Stomach (tissue), 4 donors: ENCODE measurements at regions not wholly inside any gene's neighbourhood (a gene's known extent, or its start where the extent isn't known, plus 50 kb on each side); places are given as distances from the start of the nearest gene placed in this dataset.

Experiments
- EP300 ChIP-seq: sonication (generic); formaldehyde crosslinking; IDR thresholded peaks from one replicate; pipeline ENCODE4 v1.6.1; 2017; ENCODE audit warnings: antibody characterized with exemption
- POLR2A ChIP-seq, 4 donors: fragments of 450-650 bp; IDR thresholded peaks; one replicate each; pipeline ENCODE4 v1.6.1; 2016; ENCODE audit warnings: antibody characterized with exemption in 4 of 4, control low read depth in 2 of 4, mild to moderate bottlenecking in 1 of 4, moderate library complexity in 1 of 4
- POLR2AphosphoS5 ChIP-seq, 3 donors: sonication (generic); formaldehyde crosslinking; IDR thresholded peaks; one replicate each; pipeline ENCODE4 v1.6.1; 2016; ENCODE audit warnings: antibody characterized with exemption in 3 of 3
- TF ChIP-seq, protein P1 (sequence below), 7 experiments: fragments of 450-650 bp in 4 of 7; fragments of 200-600 bp in 3 of 7; sonication (generic) in 3 of 7; IDR thresholded peaks; one replicate each; pipeline ENCODE4 v1.5.1; 2016 to 2019; ENCODE audit warnings: antibody characterized with exemption in 7 of 7, control low read depth in 2 of 7, mild to moderate bottlenecking in 1 of 7

DNA sequence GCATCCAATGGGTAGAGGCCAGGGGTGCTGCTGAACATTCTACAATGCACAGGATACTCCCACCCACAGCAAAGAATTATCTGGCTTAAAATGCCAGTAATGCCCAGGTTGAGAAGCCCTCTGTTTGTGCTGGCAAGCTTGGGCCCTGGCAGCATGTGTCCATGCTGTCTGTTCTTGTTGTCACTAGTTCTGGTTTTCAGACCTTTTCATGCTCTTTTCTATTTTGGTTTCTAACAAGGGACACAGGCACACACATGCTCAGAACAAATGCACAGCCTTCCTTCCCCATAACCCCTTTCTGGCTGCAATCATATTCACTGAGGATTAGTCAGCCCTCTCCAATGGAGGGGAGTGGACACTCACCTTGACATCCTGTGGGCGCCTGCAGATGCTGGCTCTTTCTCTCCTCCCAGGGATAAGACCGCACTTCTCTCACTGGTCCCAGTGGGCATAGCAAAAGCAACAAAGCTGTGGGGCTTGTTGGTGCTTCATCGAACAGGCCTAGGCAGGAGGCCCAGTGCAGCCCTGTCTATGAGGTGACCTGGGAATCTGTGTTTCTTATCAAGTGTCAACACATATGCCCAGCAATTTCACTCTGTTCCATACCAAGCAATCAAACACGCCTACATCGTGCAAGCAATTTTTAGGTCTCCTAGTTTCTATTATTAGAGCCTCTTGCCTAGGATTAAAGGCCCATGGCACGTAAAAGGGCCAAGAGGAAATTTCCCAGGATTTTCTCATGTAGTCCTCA is 271.1 kb upstream of the CCL2 start:
- TF ChIP-seq, protein P1, sequence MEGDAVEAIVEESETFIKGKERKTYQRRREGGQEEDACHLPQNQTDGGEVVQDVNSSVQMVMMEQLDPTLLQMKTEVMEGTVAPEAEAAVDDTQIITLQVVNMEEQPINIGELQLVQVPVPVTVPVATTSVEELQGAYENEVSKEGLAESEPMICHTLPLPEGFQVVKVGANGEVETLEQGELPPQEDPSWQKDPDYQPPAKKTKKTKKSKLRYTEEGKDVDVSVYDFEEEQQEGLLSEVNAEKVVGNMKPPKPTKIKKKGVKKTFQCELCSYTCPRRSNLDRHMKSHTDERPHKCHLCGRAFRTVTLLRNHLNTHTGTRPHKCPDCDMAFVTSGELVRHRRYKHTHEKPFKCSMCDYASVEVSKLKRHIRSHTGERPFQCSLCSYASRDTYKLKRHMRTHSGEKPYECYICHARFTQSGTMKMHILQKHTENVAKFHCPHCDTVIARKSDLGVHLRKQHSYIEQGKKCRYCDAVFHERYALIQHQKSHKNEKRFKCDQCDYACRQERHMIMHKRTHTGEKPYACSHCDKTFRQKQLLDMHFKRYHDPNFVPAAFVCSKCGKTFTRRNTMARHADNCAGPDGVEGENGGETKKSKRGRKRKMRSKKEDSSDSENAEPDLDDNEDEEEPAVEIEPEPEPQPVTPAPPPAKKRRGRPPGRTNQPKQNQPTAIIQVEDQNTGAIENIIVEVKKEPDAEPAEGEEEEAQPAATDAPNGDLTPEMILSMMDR (IDR thresholded peaks at IDR 0.05), result no peak
- TF ChIP-seq EP300 (no peak), POLR2A (IDR thresholded peaks at IDR 0.05) (no peak), POLR2AphosphoS5 (IDR thresholded peaks at IDR 0.05) (no peak)
